ENCODE measurements at regions not wholly inside any gene's neighbourhood (a gene's known extent, or its start where the extent isn't known, plus 50 kb on each side); places are given as distances from the start of the nearest gene placed in this dataset.

DNA sequence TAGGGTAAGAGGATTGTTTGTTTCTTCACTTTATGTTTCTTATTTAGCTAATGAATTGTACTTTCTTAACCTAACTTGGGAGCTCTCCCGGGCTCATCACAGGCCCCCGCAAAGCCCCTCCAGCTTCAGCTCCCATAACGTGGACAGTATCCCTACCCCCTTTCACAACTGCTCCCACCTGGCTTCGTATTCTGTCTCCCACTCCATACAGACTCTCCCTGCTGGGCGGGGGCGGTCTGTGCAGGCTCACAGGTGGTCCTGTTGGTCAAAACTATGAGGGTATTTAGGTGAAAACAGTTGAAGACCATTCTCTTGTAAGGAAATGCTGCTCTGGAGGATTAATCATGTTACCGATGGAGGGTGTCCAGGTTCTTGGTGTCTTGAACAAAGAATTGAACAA, 805.3 kb downstream of the SEMA5A start:
- Histone ChIP-seq H3K27me3 (ENCODE audit: control insufficient read depth in 2 of 2, insufficient read depth in 2 of 2, low read length in 2 of 2) (no peaks in the 10 kb centered on the region), H2AFZ (ENCODE audit: low read depth, low read length) (no peak overlapping the region), H3K4me2 (ENCODE audit: insufficient read depth, low read length) (no peak overlapping the region), H3K9me1 (replicated peaks; ENCODE audit: control insufficient read depth, extremely low read depth, insufficient read depth, low read length) (no peaks in the 10 kb centered on the region), H3K9me3 (replicated peaks; ENCODE audit: control insufficient read depth, insufficient read depth, low read length) (no peaks in the 10 kb centered on the region), H3K4me1 (ENCODE audit: control insufficient read depth, extremely low read depth, insufficient read depth, low read length) (no peaks in the 10 kb centered on the region), H3K27ac (ENCODE audit: insufficient read depth, low read depth, low read length) (no peak overlapping the region), H3K9ac (replicated peaks; ENCODE audit: extremely low read depth, insufficient read depth, low read length) (no peak overlapping the region), H4K20me1 (replicated peaks; ENCODE audit: control insufficient read depth, extremely low read depth, insufficient read depth, low read length) (no peaks in the 10 kb centered on the region), H3K4me3 (replicated peaks in 1 of 3; ENCODE audit: insufficient read depth in 1 of 3, low read depth in 1 of 3, low read length in 3 of 3) (no peak overlapping the region), H3K36me3 (ENCODE audit: control insufficient read depth in 2 of 2, extremely low read depth in 1 of 2, insufficient read depth in 2 of 2, low read length in 2 of 2) (no peaks in the 10 kb centered on the region), H3K79me2 (ENCODE audit: control insufficient read depth, insufficient read depth, low read length) (no peaks in the 10 kb centered on the region)
- POLR2A ChIA-PET: no interaction called here
- FAIRE-seq (no peak), DNase-seq (ENCODE audit: low read depth, low spot score) (no peak)
- BruUV-seq (replicated peaks): no TSS peak
- CTCF ChIA-PET: no interaction called here
- intact Hi-C loops (cut with micrococcal nuclease): no loop called here
- dilution Hi-C loops (cut with MboI; ENCODE audit: extremely low pct_ligation_motif_present, low sequenced_read_pairs): no loop called here
- no peak for TF ChIP-seq GATA2 (IDR thresholded peaks at IDR 0.05; ENCODE audit: insufficient read depth, insufficient read length, low read depth, low read length)
- TF ChIP-seq EZH2 (IDR thresholded peaks at IDR 0.05; ENCODE audit: borderline replicate concordance, low read depth, low read length, severe bottlenecking): no peak
- TF ChIP-seq POLR2AphosphoS5 (IDR thresholded peaks at IDR 0.05; ENCODE audit: insufficient read depth, low read depth, low read length): no peak
- no peak for TF ChIP-seq MYC (IDR thresholded peaks at IDR 0.05; ENCODE audit: low read depth, low read length)
- TF ChIP-seq, protein P1, sequence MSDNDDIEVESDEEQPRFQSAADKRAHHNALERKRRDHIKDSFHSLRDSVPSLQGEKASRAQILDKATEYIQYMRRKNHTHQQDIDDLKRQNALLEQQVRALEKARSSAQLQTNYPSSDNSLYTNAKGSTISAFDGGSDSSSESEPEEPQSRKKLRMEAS (IDR thresholded peaks at IDR 0.05; ENCODE audit: insufficient read depth, insufficient read length): no peak
- no peak for TF ChIP-seq POLR2A (IDR thresholded peaks at IDR 0.05; ENCODE audit: low read depth, low read length)
- no peak for TF ChIP-seq FOS (IDR thresholded peaks at IDR 0.05; ENCODE audit: borderline replicate concordance, insufficient read depth, low read length)
- no peak for TF ChIP-seq JUN (IDR thresholded peaks at IDR 0.05; ENCODE audit: borderline replicate concordance, insufficient read depth, insufficient read length, low read depth)
- TF ChIP-seq, protein P2, sequence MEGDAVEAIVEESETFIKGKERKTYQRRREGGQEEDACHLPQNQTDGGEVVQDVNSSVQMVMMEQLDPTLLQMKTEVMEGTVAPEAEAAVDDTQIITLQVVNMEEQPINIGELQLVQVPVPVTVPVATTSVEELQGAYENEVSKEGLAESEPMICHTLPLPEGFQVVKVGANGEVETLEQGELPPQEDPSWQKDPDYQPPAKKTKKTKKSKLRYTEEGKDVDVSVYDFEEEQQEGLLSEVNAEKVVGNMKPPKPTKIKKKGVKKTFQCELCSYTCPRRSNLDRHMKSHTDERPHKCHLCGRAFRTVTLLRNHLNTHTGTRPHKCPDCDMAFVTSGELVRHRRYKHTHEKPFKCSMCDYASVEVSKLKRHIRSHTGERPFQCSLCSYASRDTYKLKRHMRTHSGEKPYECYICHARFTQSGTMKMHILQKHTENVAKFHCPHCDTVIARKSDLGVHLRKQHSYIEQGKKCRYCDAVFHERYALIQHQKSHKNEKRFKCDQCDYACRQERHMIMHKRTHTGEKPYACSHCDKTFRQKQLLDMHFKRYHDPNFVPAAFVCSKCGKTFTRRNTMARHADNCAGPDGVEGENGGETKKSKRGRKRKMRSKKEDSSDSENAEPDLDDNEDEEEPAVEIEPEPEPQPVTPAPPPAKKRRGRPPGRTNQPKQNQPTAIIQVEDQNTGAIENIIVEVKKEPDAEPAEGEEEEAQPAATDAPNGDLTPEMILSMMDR (IDR thresholded peaks at IDR 0.05; ENCODE audit: extremely low read depth in 1 of 2, insufficient read depth in 1 of 2, low read depth in 1 of 2, low read length in 2 of 2): no peak

Measured in endothelial cell of umbilical vein (primary cell).